IMR-90 (cell line): ENCODE measurements at regions not wholly inside any gene's neighbourhood (a gene's known extent, or its start where the extent isn't known, plus 50 kb on each side); places are given as distances from the start of the nearest gene placed in this dataset.

Experiments used
- ATAC-seq: fragments of 200-7000 bp; cut with Tn5 transposase; 2 replicates; pipeline ENCODE4 v1.9.1; 2020; ENCODE audit warnings: low read depth, mild to moderate bottlenecking, moderate library complexity
- BruUV-seq: library from RNA; stranded (reverse); fragments of 400-500 nt; replicated peaks from 2 replicates; lab custom pipeline; 2021; lab: Mats Ljungman, UMichigan
- CTCF ChIA-PET: fragments of 300-600 bp; formaldehyde crosslinking; extraction: SDS; loops from one replicate; lab custom pipeline; 2021; ENCODE audit warnings: antibody characterized with exemption; lab: Yijun Ruan, JAX
- POLR2A ChIA-PET: fragments of 300-600 bp; sonication (Branson Sonifier 250); formaldehyde crosslinking; loops from one replicate; lab custom pipeline; 2022; ENCODE audit warnings: antibody characterized with exemption; ENCODE audit not compliant: unreplicated experiment; lab: Charles Lee
- DNase-seq: peaks from one replicate; pipeline ENCODE4 v3.0.0; 2013
- H2AFZ ChIP-seq: replicated peaks from 2 replicates; pipeline ENCODE3; 2013; ENCODE audit warnings: low read length, mild to moderate bottlenecking; ENCODE audit not compliant: poor library complexity
- H2AK5ac ChIP-seq: 2 replicates; pipeline ENCODE4 v1.6.1; 2013; ENCODE audit warnings: low read depth, low read length, inconsistent platforms
- H2AK9ac ChIP-seq: replicated peaks from 2 replicates; pipeline ENCODE3; 2013; ENCODE audit warnings: mild to moderate bottlenecking, low read depth, low read length, moderate library complexity; ENCODE audit not compliant: poor library complexity
- H2BK120ac ChIP-seq: 2 replicates; pipeline ENCODE4 v1.6.1; 2013; ENCODE audit warnings: low read depth, low read length, inconsistent platforms
- H2BK15ac ChIP-seq: 3 replicates; pipeline ENCODE4 v1.6.1; 2013; ENCODE audit warnings: low read depth, low read length, inconsistent platforms
- H2BK20ac ChIP-seq: 2 replicates; pipeline ENCODE4 v1.6.1; 2013; ENCODE audit warnings: low read depth, mild to moderate bottlenecking, inconsistent platforms, low read length, moderate library complexity
- H2BK5ac ChIP-seq: 2 replicates; pipeline ENCODE4 v1.6.1; 2013; ENCODE audit warnings: mild to moderate bottlenecking, low read depth, low read length, inconsistent platforms; ENCODE audit not compliant: poor library complexity, severe bottlenecking
- H3K14ac ChIP-seq: replicated peaks from 2 replicates; pipeline ENCODE4 v1.6.1; 2013; ENCODE audit warnings: low read depth, low read length, inconsistent platforms
- H3K18ac ChIP-seq: 2 replicates; pipeline ENCODE4 v1.6.1; 2013; ENCODE audit warnings: low read depth, low read length, control low read depth
- H3K23ac ChIP-seq: 2 replicates; pipeline ENCODE4 v1.6.1; 2013; ENCODE audit warnings: low read depth, low read length, inconsistent platforms
- H3K27ac ChIP-seq: 2 replicates; pipeline ENCODE4 v1.5.1; 2013; ENCODE audit warnings: mild to moderate bottlenecking, control low read depth, low read length; ENCODE audit not compliant: insufficient read depth
- H3K27me3 ChIP-seq: 2 replicates; pipeline ENCODE4 v1.6.1; 2013; ENCODE audit warnings: low read length; ENCODE audit not compliant: control insufficient read depth, insufficient read depth
- H3K36me3 ChIP-seq: 2 replicates; pipeline ENCODE4 v1.6.1; 2013; ENCODE audit warnings: low read length, mixed read lengths; ENCODE audit not compliant: control insufficient read depth, insufficient read depth
- H3K4ac ChIP-seq: 2 replicates; pipeline ENCODE4 v1.6.1; 2013; ENCODE audit warnings: low read depth, low read length, inconsistent platforms
- H3K4me1 ChIP-seq: 2 replicates; pipeline ENCODE4 v1.6.1; 2013; ENCODE audit warnings: low read length, mixed read lengths; ENCODE audit not compliant: control insufficient read depth, insufficient read depth
- H3K4me2 ChIP-seq: 2 replicates; pipeline ENCODE4 v1.6.1; 2013; ENCODE audit warnings: low read depth, mild to moderate bottlenecking, control low read depth, low read length, moderate library complexity
- H3K4me3 ChIP-seq: 2 replicates; pipeline ENCODE4 v1.5.1; 2013; ENCODE audit warnings: low read depth, mild to moderate bottlenecking, control low read depth, low read length, moderate library complexity; ENCODE audit not compliant: insufficient read depth
- H3K56ac ChIP-seq: 2 replicates; pipeline ENCODE4 v1.6.1; 2013; ENCODE audit warnings: low read length, inconsistent platforms; ENCODE audit not compliant: insufficient read depth; ENCODE audit errors: extremely low read depth
- H3K79me1 ChIP-seq, 2 experiments: 2 replicates each; pipeline ENCODE4 v1.6.1; 2013; ENCODE audit warnings: low read length in 2 of 2, inconsistent platforms in 1 of 2, low read depth in 1 of 2
- H3K9ac ChIP-seq: 2 replicates; pipeline ENCODE4 v1.6.1; 2013; ENCODE audit warnings: low read depth, low read length, control low read depth
- H3K9me1 ChIP-seq: 2 replicates; pipeline ENCODE4 v1.6.1; 2013; ENCODE audit warnings: low read length, inconsistent platforms; ENCODE audit not compliant: insufficient read depth
- H3K9me3 ChIP-seq: 2 replicates; pipeline ENCODE4 v1.6.1; 2013; ENCODE audit warnings: low read length; ENCODE audit not compliant: control insufficient read depth, insufficient read depth
- H4K20me1 ChIP-seq: 2 replicates; pipeline ENCODE4 v1.6.1; 2013; ENCODE audit warnings: low read length, inconsistent platforms; ENCODE audit not compliant: insufficient read depth
- H4K5ac ChIP-seq: 2 replicates; pipeline ENCODE4 v1.6.1; 2013; ENCODE audit warnings: mild to moderate bottlenecking, low read depth, low read length, control low read depth
- H4K8ac ChIP-seq, 2 experiments: 2 replicates each; pipeline ENCODE4 v1.6.1; 2013; ENCODE audit warnings: low read depth in 2 of 2, low read length in 2 of 2, control low read depth in 1 of 2, inconsistent platforms in 1 of 2
- H4K91ac ChIP-seq: 2 replicates; pipeline ENCODE4 v1.6.1; 2013; ENCODE audit warnings: low read depth, low read length, inconsistent platforms; ENCODE audit not compliant: insufficient read depth
- CEBPB ChIP-seq: IDR thresholded peaks from 2 replicates; pipeline ENCODE4 v1.6.1; 2012; ENCODE audit warnings: low read depth, low read length, improper control_type of control experiment
- FOS ChIP-seq: fragments of 150-350 bp; IDR thresholded peaks from 2 replicates; pipeline ENCODE4 v1.6.1; 2016; ENCODE audit warnings: low read depth, low read length
- MAZ ChIP-seq: IDR thresholded peaks from 2 replicates; pipeline ENCODE4 v1.6.1; 2012; ENCODE audit warnings: low read depth, mild to moderate bottlenecking, low read length, improper control_type of control experiment, moderate library complexity, borderline replicate concordance
- MXI1 ChIP-seq: IDR thresholded peaks from 2 replicates; pipeline ENCODE4 v1.6.1; 2012; ENCODE audit warnings: low read depth, mild to moderate bottlenecking, low read length, moderate library complexity, borderline replicate concordance
- POLR2A ChIP-seq: IDR thresholded peaks from 2 replicates; pipeline ENCODE4 v1.6.1; 2012; ENCODE audit warnings: mild to moderate bottlenecking, low read depth, low read length
- RCOR1 ChIP-seq: IDR thresholded peaks from 2 replicates; pipeline ENCODE4 v1.6.1; 2012; ENCODE audit warnings: mild to moderate bottlenecking, low read length, improper control_type of control experiment; ENCODE audit not compliant: insufficient replicate concordance
- SMC3 ChIP-seq: fragments of 150-350 bp; IDR thresholded peaks from 2 replicates; pipeline ENCODE4 v1.6.1; 2016; ENCODE audit warnings: low read depth, mild to moderate bottlenecking, antibody characterized with exemption, low read length, moderate library complexity
- USF2 ChIP-seq: fragments of 150-350 bp; IDR thresholded peaks from 2 replicates; pipeline ENCODE4 v1.6.1; 2017; ENCODE audit warnings: mild to moderate bottlenecking, antibody characterized with exemption, low read length, low read depth
- WGBS, 2 experiments: methylation state at CpG; one replicate each; pipeline versions ENCODE4 v1.1.5 to v1.1.7; 2013; ENCODE audit warnings: missing lambda C conversion rate in 2 of 2; ENCODE audit not compliant: insufficient read length in 1 of 2; ENCODE audit errors: extremely low coverage in 2 of 2; 5-methylcytosine and 5-hydroxymethylcytosine counted together
- dilution Hi-C: fragments of 300-500 bp; cut with HindIII; formaldehyde crosslinking; loops from one replicate; pipeline ENCODE4 v1.14.3; 2018; ENCODE audit warnings: low sequenced_read_pairs; ENCODE audit not compliant: unreplicated experiment
- in situ Hi-C: fragments of 300-500 bp; cut with MboI; formaldehyde crosslinking; loops from 3 replicates; pipeline ENCODE4 v1.14.3; 2019; ENCODE audit warnings: low sequenced_read_pairs, inconsistent platforms, mixed read lengths
- intact Hi-C: fragments of 100-400 bp; cut with micrococcal nuclease; formaldehyde crosslinking; loops from 2 replicates; pipeline ENCODE4 v1.10.0; 2022
- TF ChIP-seq, protein P1 (sequence below): conservative IDR thresholded peaks from 2 replicates; pipeline ENCODE4 v1.5.1; 2012; ENCODE audit warnings: mild to moderate bottlenecking, low read depth, low read length, improper control_type of control experiment
- TF ChIP-seq, protein P2 (sequence below): fragments of 150-350 bp; IDR thresholded peaks from 2 replicates; pipeline ENCODE4 v1.6.1; 2016; ENCODE audit warnings: low read depth, mild to moderate bottlenecking, low read length, moderate library complexity, borderline replicate concordance

- in situ Hi-C loops (no loop called here), dilution Hi-C loops (no loop called here), intact Hi-C loops (no loop called here)
- ATAC-seq (no peak), DNase-seq (peak; percentile 43)
- Histone ChIP-seq H3K4ac (no peak overlapping the region), H4K5ac (no peak overlapping the region), H2BK120ac (no peak overlapping the region), H3K9ac (no peak overlapping the region), H2BK5ac (no peak overlapping the region), H2BK15ac (no peak overlapping the region), H3K27me3 (no peaks in the 10 kb centered on the region), H4K8ac (no peak overlapping the region), H4K91ac (no peak overlapping the region), H3K56ac (no peak overlapping the region), H3K36me3 (no peaks in the 10 kb centered on the region), H3K14ac (no peak overlapping the region), H3K23ac (no peak overlapping the region), H3K4me1 (no peaks in the 10 kb centered on the region), H3K79me1 (no peaks in the 10 kb centered on the region), H3K18ac (no peak overlapping the region), H3K27ac (no peak overlapping the region), H2AK5ac (no peak overlapping the region), H3K9me3 (peaks cover 6% of the 10 kb centered on the region), H2BK20ac (no peak overlapping the region), H3K4me2 (no peak overlapping the region), H2AFZ (no peak overlapping the region), H3K9me1 (no peaks in the 10 kb centered on the region), H2AK9ac (no peak overlapping the region), H4K20me1 (no peaks in the 10 kb centered on the region), H3K4me3 (no peak overlapping the region)
- POLR2A ChIA-PET: no interaction called here
- CTCF ChIA-PET: no interaction called here
- no TSS peak for BruUV-seq
- WGBS, 2 experiments: no CpG with 5 or more reads among the region's 1 CpG
- TF ChIP-seq, protein P1, sequence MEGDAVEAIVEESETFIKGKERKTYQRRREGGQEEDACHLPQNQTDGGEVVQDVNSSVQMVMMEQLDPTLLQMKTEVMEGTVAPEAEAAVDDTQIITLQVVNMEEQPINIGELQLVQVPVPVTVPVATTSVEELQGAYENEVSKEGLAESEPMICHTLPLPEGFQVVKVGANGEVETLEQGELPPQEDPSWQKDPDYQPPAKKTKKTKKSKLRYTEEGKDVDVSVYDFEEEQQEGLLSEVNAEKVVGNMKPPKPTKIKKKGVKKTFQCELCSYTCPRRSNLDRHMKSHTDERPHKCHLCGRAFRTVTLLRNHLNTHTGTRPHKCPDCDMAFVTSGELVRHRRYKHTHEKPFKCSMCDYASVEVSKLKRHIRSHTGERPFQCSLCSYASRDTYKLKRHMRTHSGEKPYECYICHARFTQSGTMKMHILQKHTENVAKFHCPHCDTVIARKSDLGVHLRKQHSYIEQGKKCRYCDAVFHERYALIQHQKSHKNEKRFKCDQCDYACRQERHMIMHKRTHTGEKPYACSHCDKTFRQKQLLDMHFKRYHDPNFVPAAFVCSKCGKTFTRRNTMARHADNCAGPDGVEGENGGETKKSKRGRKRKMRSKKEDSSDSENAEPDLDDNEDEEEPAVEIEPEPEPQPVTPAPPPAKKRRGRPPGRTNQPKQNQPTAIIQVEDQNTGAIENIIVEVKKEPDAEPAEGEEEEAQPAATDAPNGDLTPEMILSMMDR: no peak
- TF ChIP-seq, protein P2, sequence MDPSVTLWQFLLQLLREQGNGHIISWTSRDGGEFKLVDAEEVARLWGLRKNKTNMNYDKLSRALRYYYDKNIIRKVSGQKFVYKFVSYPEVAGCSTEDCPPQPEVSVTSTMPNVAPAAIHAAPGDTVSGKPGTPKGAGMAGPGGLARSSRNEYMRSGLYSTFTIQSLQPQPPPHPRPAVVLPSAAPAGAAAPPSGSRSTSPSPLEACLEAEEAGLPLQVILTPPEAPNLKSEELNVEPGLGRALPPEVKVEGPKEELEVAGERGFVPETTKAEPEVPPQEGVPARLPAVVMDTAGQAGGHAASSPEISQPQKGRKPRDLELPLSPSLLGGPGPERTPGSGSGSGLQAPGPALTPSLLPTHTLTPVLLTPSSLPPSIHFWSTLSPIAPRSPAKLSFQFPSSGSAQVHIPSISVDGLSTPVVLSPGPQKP: no peak
- TF ChIP-seq POLR2A (no peak), MAZ (no peak), RCOR1 (no peak), FOS (no peak), USF2 (no peak), SMC3 (no peak), CEBPB (no peak), MXI1 (no peak)
Measured at GRCh38 chr2:106982350-106982749, 96.4 kb upstream of the ST6GAL2 start.
